ENCODE measurements at regions not wholly inside any gene's neighbourhood (a gene's known extent, or its start where the extent isn't known, plus 50 kb on each side); places are given as distances from the start of the nearest gene placed in this dataset.
"Not testable (repeated sequence)": the region's sequence is repeated elsewhere in the genome, so short reads cannot be mapped to it uniquely, and the experiment has no call there.

GRCh38 chr6:119423996-119424395 lies 74.4 kb upstream of the MAN1A1 start (continued):
- TF ChIP-seq CTCF (conservative IDR thresholded peaks at IDR 0.05; ENCODE audit: low read depth in 2 of 2) (no peak), POLR2AphosphoS5 (IDR thresholded peaks at IDR 0.05; ENCODE audit: low read depth) (no peak)

GRCh38 chr6:119418084-119418483 lies 68.5 kb upstream of the MAN1A1 start:
- H2AFZ ChIP-seq; H3K36me3 ChIP-seq (ENCODE audit: insufficient read depth); H4K20me1 ChIP-seq (replicated peaks; ENCODE audit: insufficient read depth); H3K27me3 Mint-ChIP-seq (ENCODE audit: insufficient read depth, low read depth, poor library complexity); H3K4me3 ChIP-seq; H3K4me1 ChIP-seq (ENCODE audit: insufficient read depth); H3K36me3 Mint-ChIP-seq (ENCODE audit: low read depth); H3K27ac ChIP-seq (ENCODE audit: low read depth); ATAC-seq; DNase-seq (ENCODE audit: low spot score); H3K79me2 ChIP-seq (replicated peaks; ENCODE audit: insufficient read depth); H3K27ac Mint-ChIP-seq; H3K27me3 ChIP-seq (ENCODE audit: insufficient read depth); H3K4me3 Mint-ChIP-seq; H3F3A ChIP-seq (replicated peaks; ENCODE audit: low read depth); H3K4me2 ChIP-seq; H3K4me1 Mint-ChIP-seq: not testable (repeated sequence)
- H3K9me3 Mint-ChIP-seq: peaks cover 27% of the 10 kb centered on the region
- peaks cover 17% of the 10 kb centered on the region for H3K9me2 ChIP-seq (ENCODE audit: insufficient read depth)

- TF ChIP-seq EZH2phosphoT487 (IDR thresholded peaks at IDR 0.05; ENCODE audit: unreplicated experiment) (no peak), ZNF462 (CRISPR knock-in tag; IDR thresholded peaks at IDR 0.05) (no peak), STAT1 (IDR thresholded peaks at IDR 0.05; ENCODE audit: unreplicated experiment) (no peak)
- no peak for DNase-seq (ENCODE audit: low spot score)
- Histone ChIP-seq H4K20me1 (replicated peaks; ENCODE audit: insufficient read depth) (no peaks in the 10 kb centered on the region), H3K4me3 (no peak overlapping the region), H3K27me3 (ENCODE audit: insufficient read depth) (no peaks in the 10 kb centered on the region), H3K4me1 (ENCODE audit: insufficient read depth) (no peaks in the 10 kb centered on the region), H3K4me2 (no peak overlapping the region), H3K79me2 (replicated peaks; ENCODE audit: insufficient read depth) (no peaks in the 10 kb centered on the region), H3K9me2 (ENCODE audit: insufficient read depth) (peaks cover 5% of the 10 kb centered on the region; the same call in 1 of the 2 replicates), H3K27ac (ENCODE audit: low read depth) (no peak overlapping the region), H2AFZ (no peak overlapping the region), H3F3A (replicated peaks; ENCODE audit: low read depth) (no peaks in the 10 kb centered on the region), H3K36me3 (ENCODE audit: insufficient read depth) (no peaks in the 10 kb centered on the region)
- no peaks in the 10 kb centered on the region for H3K27me3 Mint-ChIP-seq (ENCODE audit: insufficient read depth, low read depth, poor library complexity)
- no peak overlapping the region for H3K4me3 Mint-ChIP-seq
- no peaks in the 10 kb centered on the region for H3K36me3 Mint-ChIP-seq (ENCODE audit: low read depth)
- no peak overlapping the region for H3K27ac Mint-ChIP-seq
- H3K9me3 Mint-ChIP-seq: peaks cover 18% of the 10 kb centered on the region; the same call in 2 of the 3 replicates
- ATAC-seq: no peak
- no peaks in the 10 kb centered on the region for H3K4me1 Mint-ChIP-seq
Measured at GRCh38 chr6:119407156-119407555, 57.6 kb upstream of the MAN1A1 start.

DNA sequence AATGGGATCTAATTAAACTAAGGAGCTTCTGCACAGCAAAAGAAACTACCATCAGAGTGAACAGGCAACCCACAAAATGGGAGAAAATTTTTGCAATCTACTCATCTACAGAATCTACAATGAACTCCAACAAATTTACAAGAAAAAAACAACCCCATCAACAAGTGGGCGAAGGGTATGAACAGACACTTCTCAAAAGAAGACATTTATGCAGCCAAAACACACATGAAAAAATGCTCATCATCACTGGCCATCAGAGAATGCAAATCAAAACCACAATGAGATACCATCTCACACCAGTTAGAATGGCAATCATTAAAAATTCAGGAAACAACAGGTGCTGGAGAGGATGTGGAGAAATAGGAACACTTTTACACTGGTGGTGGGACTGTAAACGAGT lies 55.6 kb upstream of the MAN1A1 start:
- not testable (repeated sequence) for H3K79me2 ChIP-seq (replicated peaks; ENCODE audit: insufficient read depth); H3K36me3 ChIP-seq (ENCODE audit: insufficient read depth); H3K4me3 Mint-ChIP-seq; H3K4me2 ChIP-seq; ATAC-seq; H3K4me1 ChIP-seq (ENCODE audit: insufficient read depth); H3K27ac Mint-ChIP-seq; DNase-seq (ENCODE audit: low spot score); H3K27me3 ChIP-seq (ENCODE audit: insufficient read depth); H3K36me3 Mint-ChIP-seq (ENCODE audit: low read depth); H4K20me1 ChIP-seq (replicated peaks; ENCODE audit: insufficient read depth); H3K9me2 ChIP-seq (ENCODE audit: insufficient read depth); H3K4me3 ChIP-seq; H3K27me3 Mint-ChIP-seq (ENCODE audit: insufficient read depth, low read depth, poor library complexity); H3F3A ChIP-seq (replicated peaks; ENCODE audit: low read depth); H3K27ac ChIP-seq (ENCODE audit: low read depth); H2AFZ ChIP-seq; H3K4me1 Mint-ChIP-seq
- peaks cover 36% of the 10 kb centered on the region for H3K9me3 Mint-ChIP-seq
